EH (cell line): ENCODE measurements at regions not wholly inside any gene's neighbourhood (a gene's known extent, or its start where the extent isn't known, plus 50 kb on each side); places are given as distances from the start of the nearest gene placed in this dataset.

Experiments used
- DNase-seq: peaks from one replicate; pipeline ENCODE4 v3.0.0-alpha.2; 2015; ENCODE audit warnings: low read depth

DNA sequence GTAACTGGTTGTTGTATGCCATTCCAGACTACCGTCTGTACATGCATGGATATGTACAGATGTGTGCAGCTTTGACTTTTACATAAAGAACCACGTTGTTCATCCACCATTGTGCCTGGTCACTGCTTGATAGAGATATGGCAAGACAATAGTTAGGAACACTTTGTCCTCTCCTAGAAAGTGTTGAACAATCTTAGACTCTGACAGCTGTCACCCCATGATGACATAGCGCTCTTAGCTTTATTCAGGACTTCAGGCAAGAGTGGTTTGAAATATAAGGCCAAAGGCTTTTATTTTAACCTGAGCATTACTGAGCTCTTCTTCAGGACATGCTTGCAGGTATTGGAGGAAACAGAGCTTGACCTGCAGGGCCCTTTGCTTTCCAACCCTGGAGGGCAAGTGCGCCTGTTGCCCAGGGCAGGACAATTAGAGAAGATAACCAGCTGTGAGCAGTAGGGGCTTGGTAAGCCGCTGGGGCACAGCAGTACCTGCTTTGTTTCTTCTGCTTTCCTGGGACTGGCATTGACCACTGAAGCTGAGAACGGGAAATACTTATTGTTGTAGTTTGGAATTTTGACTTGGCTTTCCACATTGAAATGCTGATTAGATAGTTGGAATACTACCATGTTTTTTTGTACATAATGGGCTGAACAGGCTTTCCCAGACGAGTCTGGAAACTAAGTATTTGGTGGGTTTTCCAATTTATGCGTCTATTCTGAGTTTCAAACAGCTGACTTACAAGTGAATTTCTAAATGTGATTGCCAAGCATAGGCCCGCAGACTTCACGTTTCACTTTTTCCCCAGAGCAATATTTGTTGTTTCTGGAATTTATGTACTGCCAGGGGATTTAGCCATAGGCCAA is 51.1 kb downstream of the GARRE1 start:
- no peak for DNase-seq

DNA sequence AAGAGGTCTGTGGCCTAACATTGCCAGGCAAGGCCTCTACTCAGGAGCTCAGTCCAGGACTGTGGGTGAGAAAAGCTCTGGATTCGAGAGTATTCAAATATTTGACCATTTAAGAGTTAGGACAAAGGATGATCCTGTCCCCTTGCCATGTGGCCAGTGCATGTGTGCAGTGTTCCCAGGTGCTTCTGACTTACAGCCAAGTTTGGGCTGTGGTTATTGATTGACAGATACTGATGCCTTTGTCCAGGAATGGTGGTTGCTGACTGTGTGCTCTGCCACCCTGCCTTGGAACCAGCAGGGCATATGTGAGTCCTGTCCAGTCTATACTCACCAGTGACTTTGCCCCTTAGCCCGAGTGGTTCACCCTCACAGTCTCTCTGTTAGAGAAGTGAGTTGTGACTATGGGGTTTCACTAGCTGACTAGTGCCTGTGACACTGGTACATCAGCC is 51.9 kb downstream of the GARRE1 start:
- DNase-seq = no peak

DNA sequence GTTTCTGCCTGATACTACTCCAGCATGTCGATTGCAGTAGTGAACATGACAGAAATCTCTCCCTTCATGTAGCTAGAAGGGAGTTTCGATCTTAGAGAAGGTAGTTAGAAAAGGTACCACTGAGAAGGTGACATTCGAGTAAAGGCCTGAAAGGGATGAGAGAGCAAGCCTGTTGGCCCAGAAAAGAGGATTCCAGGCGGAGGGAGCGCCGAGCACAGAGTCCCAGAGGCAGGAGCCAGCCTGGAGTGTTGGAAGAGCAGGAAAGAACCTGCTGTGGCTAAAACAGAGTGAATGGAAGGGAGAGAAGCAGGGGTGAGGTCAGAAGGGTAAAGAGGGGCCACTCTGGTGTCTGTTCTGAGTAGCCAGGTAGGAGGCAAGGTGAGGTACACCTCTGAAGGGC is 52.5 kb downstream of the GARRE1 start:
- no peak for DNase-seq

DNA sequence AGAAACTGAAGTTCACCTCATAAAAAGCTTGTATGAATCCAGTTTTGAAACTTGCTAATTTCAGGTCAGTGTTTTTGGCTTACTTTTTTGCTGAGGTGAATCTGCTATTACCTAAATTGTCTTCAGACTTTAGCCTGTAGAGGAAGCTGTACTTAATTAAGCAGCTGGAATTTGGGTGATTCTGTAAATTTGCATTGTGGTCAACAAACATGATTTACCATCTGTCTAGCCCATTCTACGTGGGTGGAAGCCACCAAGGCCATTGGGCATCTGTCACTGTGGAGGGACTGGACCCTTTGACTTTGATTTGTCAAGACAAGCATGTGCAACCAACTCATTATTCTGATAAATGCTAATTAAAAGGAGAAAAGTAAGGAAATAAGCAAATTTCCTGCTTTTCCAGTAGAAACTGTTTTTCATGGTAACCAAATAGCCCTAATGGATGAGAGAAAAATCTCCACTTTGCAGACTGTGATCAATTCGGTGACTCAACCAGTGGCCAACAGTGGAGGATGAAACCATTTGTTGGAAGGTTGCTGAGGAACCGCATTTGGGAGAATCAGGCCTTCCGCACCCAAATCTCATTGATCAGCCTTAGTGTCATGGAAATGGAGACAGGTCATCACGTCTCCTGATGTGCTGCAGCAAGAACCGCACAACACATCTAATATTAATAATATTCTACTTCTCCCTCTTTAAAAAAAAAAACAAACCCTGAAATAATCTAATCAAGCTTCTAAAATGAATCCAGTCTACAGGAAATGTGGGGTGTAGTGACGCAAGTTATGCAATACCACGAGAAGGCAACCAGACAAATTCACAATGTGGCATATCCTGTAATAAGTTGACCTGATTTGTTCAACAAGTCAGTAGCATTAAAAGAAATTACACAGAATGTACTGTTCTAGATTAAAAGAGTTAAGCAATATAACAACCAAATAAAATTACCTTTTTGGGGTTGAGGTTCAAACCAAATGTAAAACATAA is 54.3 kb downstream of the GARRE1 start:
- DNase-seq = peak; percentile 15

DNA sequence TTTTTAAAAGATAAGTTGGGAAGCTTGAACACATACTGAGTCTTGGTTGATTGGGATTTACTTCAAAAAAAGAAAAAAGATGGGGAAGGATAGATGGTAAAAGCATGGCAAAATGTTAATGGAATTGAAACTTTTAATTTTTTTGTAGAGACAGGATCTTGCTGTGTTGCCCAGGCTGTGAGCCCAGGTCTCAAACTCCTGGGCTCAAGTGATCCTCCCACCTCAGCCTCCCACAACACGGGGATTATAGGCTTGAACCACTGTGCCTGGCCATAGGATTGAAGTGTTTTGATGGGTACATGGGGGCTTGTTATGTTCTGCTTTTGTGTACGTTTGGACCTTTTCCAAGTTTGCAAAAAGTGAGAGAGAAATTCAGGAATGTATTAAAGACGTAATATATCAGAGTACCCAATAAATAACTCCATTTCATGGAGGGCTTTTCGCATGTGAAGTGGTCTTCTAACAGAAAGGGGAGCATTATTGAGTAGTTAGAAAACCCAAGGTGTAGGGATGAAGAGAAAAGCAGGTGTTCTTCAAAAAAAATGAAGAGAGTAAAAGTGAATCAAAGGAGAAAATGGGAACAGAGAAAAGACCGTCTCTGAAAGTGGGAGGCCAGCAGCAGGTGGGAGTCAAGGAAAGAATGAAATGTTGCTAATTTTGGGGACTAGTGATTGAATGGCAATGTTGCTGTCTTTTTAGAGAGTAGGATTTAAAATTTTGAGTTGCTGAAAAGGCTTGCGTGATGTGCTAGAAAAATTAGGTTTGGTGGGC is 55.2 kb downstream of the GARRE1 start:
- no peak for DNase-seq

DNA sequence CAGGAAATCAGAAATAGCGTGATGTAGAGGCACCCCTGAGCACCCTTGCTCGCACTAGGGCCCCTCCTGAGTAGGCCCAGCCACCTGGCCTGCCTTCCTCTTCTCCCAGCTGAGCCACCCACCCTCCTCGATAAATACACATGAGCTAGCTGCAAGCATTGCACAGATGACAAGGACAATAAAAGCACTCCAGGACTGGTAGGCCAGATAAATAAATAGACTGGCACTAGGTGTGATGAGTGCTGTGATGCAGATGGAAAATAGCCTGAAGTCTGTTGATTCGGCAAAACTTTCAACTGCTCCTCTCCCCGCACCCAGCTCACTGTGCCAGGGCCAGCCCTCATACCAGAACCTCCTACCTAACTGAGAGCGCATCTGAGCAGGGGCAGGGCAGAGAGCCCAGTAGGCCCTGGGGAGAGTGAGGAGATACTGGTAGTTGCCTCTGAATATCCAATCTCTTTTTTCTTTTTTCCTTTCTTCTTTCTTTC is 54.5 kb upstream of the GPI start:
- no peak for DNase-seq

DNA sequence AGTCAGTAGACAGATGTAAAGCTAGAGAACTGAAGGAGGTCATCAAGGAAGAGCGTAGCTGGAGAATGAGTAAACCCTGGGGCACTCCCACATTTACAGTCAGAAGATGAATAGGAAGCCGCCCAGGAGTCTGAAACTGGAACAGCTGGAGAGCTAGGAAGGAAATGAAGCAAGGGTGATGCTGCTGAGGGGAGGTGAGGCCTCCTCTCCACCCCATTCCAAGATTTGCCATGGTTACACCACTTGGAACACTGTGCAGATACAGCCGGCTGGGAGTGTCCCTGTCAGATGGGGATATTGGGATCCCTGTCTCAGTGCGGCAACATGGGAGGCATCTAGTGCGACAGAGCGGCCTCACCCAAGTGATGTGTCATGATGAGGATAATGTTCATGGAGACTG is 51.8 kb upstream of the GPI start:
- peak; percentile 65 for DNase-seq

DNA sequence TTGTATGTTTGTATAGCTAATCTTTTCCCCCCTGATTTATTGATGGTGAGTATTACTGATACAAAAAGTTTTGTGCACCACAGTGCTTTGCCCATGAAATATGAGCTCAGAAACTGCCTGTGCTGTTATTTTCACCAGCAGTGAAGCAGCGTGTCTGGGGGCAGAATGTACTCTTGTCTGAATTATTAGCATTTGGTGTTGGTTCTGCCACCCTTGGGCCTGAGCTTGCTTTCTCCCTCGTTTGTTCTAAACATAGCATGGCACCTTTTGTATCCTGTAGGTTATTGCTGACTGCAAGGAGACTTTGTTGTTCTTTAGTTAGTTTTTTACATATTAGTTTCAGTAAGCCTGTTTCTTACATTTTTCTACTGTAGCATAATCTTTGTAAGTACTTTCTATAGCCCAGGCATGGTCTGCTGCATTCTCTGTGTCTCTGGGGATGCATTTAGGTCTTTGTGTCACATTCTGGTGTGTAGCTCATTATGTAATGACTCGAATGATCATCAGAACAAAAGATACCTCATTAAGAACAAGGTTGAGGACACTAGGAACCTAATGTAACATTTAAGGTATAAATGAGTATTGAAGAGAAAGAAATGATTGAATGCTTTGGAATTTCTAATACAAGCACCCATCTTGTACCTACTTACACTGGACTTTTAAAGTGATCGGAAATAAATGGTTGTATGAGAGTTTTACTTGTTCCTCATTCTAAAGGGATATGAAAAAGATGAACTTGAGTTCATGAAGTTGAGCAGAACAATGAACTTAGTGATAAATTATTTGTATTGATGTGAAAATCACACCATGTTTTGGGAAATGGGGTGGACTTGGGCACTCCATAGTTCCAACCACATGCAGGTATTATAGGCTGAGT is 50.3 kb upstream of the GPI start:
- DNase-seq = no peak
